Activated CD4-positive, alpha-beta T cell treated with anti-CD3 and anti-CD28 coated beads, Interleukin-2, amount 50 U/mL, for 48 hours (primary cell): ENCODE measurements at regions not wholly inside any gene's neighbourhood (a gene's known extent, or its start where the extent isn't known, plus 50 kb on each side); places are given as distances from the start of the nearest gene placed in this dataset.
"Not testable (repeated sequence)": the region's sequence is repeated elsewhere in the genome, so short reads cannot be mapped to it uniquely, and the experiment has no call there.

ENCODE experiments used
- DNase-seq, 2 experiments: peaks; one replicate each; pipeline ENCODE4 v3.0.0-alpha.2; 2020

GRCh38 chr16:48003206-48003907 is 152.4 kb downstream of the ABCC12 start:
- DNase-seq, result no peak

- no peak for DNase-seq
Measured at GRCh38 chr16:48001324-48001895, 154.4 kb downstream of the ABCC12 start.

GRCh38 chr16:48000622-48001021 is 155.2 kb downstream of the ABCC12 start:
- DNase-seq, result no peak

GRCh38 chr16:47999595-47999994 is 156.2 kb downstream of the ABCC12 start:
- DNase-seq, result no peak

GRCh38 chr16:47995354-47995753 is 160.4 kb downstream of the ABCC12 start:
- DNase-seq, result no peak

GRCh38 chr16:47991491-47991890 is 164.3 kb downstream of the ABCC12 start:
- no peak for DNase-seq

GRCh38 chr16:47990676-47991075 is 165.1 kb downstream of the ABCC12 start:
- no peak for DNase-seq

- no peak for DNase-seq
Measured at GRCh38 chr16:47987136-47987535, 168.7 kb downstream of the ABCC12 start.

GRCh38 chr16:47986031-47986430 is 169.8 kb downstream of the ABCC12 start:
- DNase-seq, result no peak

- DNase-seq, result no peak
Measured at GRCh38 chr16:47984669-47985068, 171.1 kb downstream of the ABCC12 start.

- no peak for DNase-seq
Measured at GRCh38 chr16:47983999-47984580, 171.7 kb downstream of the ABCC12 start.

GRCh38 chr16:47980212-47980611 is 175.6 kb downstream of the ABCC12 start:
- no peak for DNase-seq

GRCh38 chr16:47979616-47980182 is 176.1 kb downstream of the ABCC12 start:
- DNase-seq, result no peak

- DNase-seq, result no peak
Measured at GRCh38 chr16:47979164-47979520, 176.7 kb downstream of the ABCC12 start.

- no peak for DNase-seq
Measured at GRCh38 chr16:47978491-47979163, 177.2 kb downstream of the ABCC12 start.

- no peak for DNase-seq
Measured at GRCh38 chr16:47977802-47978201, 178.0 kb downstream of the ABCC12 start.

- no peak for DNase-seq
Measured at GRCh38 chr16:47976636-47977210, 179.1 kb downstream of the ABCC12 start.

- not testable (repeated sequence) for DNase-seq
Measured at GRCh38 chr16:47974971-47975370, 180.8 kb downstream of the ABCC12 start.

- DNase-seq, result no peak
Measured at GRCh38 chr16:47973552-47973951, 182.2 kb downstream of the ABCC12 start.

- no peak for DNase-seq
Measured at GRCh38 chr16:47972246-47972985, 183.4 kb downstream of the ABCC12 start.

GRCh38 chr16:47971225-47971624 is 184.6 kb downstream of the ABCC12 start:
- no peak for DNase-seq

- DNase-seq, result no peak
Measured at GRCh38 chr16:47970291-47970931, 185.4 kb downstream of the ABCC12 start.
